ENCODE measurements at regions not wholly inside any gene's neighbourhood (a gene's known extent, or its start where the extent isn't known, plus 50 kb on each side); places are given as distances from the start of the nearest gene placed in this dataset.

DNA sequence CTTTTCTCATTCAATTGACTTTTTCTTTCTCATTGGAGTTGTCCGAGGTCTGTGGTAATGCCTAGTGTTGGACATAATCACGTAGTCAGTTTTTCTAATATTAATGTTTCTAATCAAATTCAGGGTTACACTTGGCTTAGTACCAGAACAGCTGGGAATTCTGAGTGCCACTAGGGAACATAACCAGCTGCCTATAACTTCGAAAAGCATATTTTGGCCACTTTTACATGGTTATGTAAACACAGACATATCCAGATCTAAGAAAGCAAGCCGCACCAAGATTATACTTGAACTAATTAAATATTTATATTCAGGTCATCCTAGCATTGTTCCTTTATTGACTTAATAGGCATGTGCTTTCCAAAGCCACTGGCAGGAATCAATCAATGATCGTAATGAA is 91.1 kb upstream of the ARHGAP28 start:
- H3K4me3 ChIP-seq = no peak overlapping the region
- no peak for DNase-seq (ENCODE audit: low spot score)

GRCh38 chr18:6639305-6639704 is 90.2 kb upstream of the ARHGAP28 start:
- no peak for TF ChIP-seq CTCF (IDR thresholded peaks at IDR 0.05)
- Histone ChIP-seq H3K27ac (no peak overlapping the region), H3K4me3 (no peak overlapping the region)
- no peak for DNase-seq (ENCODE audit: low spot score)

More for the DNA sequence above, 91.1 kb upstream of the ARHGAP28 start:
- TF ChIP-seq CTCF (IDR thresholded peaks at IDR 0.05) = no peak
- H3K27ac ChIP-seq = no peak overlapping the region

DNA sequence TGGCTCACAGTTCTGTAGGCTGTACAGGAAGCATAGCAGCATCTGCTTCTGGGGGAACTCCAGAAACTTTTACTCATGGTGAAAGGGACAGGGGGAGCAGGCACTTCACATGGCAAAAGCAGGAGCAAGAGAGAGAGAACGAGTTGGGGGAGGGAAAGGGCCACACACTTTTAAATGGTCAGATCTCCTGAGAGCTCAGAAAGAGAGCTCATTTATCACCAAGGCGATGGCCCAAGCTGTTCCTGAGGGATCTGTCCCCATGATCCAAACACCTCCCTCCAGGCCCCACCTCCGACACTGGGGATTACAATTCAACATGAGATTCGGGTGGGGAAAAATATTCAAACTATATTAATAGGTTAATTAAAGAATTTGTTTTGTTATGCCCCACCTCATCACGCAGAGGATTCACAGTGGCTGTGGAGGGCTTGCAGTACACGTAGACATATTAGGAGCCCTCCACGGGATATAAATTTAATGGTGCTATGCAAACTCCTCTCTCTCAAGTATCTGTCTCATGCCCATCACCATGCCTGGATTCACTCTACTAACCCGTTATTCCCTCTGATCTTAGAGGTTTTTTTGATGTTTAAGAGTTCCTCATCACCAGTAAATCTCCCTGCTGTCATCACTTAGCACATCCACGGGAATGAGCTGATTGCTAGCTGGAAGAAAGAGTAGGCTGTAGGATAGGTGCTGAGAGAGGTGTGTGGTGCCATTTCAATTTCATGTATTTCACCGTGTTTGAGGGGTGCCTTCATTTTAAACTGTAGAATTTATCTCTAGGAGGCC is 84.5 kb upstream of the ARHGAP28 start:
- DNase-seq (ENCODE audit: low spot score) = no peak
- no peak for TF ChIP-seq CTCF (IDR thresholded peaks at IDR 0.05)
- Histone ChIP-seq H3K27ac (no peak overlapping the region), H3K4me3 (no peak overlapping the region)

- DNase-seq (ENCODE audit: low spot score) = no peak
- no peak for TF ChIP-seq CTCF (IDR thresholded peaks at IDR 0.05)
- Histone ChIP-seq H3K27ac (no peak overlapping the region), H3K4me3 (no peak overlapping the region)
Observed at GRCh38 chr18:6646801-6647200, 82.7 kb upstream of the ARHGAP28 start.

DNA sequence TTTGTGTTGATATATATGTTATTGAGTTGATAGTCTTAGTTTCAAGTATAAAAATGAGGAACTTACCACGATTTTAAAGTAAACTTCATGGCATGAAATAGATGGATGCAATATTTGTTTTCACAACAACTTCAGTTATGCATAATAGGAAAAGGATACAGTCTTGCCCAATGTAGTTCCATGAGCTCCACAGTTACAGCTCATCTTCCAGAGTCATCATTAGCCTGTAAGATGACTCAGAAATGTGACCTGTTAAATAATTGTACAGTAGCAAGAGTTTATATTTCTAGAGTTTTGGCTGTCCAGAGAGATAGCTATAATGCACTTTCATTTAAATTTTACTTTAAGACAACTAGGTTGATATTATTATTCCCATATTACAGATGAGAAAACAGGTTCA is 80.9 kb upstream of the ARHGAP28 start:
- no peak for TF ChIP-seq CTCF (IDR thresholded peaks at IDR 0.05)
- H3K27ac ChIP-seq = no peak overlapping the region
- H3K4me3 ChIP-seq = no peak overlapping the region
- no peak for DNase-seq (ENCODE audit: low spot score)

DNA sequence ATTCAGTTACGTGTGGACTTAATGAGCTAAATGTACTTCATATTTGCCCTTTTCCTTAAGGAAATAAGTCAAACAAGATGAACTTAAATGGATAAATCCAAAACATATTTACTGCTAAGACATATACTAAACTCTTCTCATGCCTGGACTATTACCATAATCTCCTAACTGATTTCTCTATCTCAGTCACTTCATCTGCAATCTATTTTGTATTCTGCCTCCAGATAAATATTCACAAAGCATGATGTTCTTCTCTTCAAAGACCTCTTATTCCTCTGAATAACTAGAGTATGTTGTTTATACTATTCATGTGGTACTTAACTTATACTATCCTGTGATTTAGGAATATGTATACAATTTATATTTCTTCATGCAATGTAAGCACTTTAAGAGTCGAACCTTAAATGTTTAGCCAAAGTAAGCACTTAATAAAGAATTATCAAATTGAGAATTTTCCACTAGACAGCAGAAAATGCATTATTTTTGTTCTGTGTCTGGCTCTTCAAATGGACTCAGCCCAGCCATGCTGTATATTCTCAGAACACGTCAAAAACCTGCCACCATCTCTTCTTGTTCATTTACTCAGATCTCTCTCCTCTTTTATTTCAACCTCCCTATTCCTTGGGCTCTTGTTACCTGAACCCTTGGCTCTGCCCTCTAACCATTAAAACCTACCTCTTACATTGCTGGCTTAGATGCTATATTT is 79.9 kb upstream of the ARHGAP28 start:
- TF ChIP-seq CTCF (IDR thresholded peaks at IDR 0.05) = no peak
- H3K27ac ChIP-seq = no peak overlapping the region
- DNase-seq (ENCODE audit: low spot score) = no peak
- H3K4me3 ChIP-seq = no peak overlapping the region

GRCh38 chr18:6650127-6650507 is 79.4 kb upstream of the ARHGAP28 start:
- TF ChIP-seq CTCF (IDR thresholded peaks at IDR 0.05) = no peak
- Histone ChIP-seq H3K27ac (no peak overlapping the region), H3K4me3 (no peak overlapping the region)
- DNase-seq (ENCODE audit: low spot score) = no peak
